ENCODE measurements at regions not wholly inside any gene's neighbourhood (a gene's known extent, or its start where the extent isn't known, plus 50 kb on each side); places are given as distances from the start of the nearest gene placed in this dataset.
"Not testable (repeated sequence)": the region's sequence is repeated elsewhere in the genome, so short reads cannot be mapped to it uniquely, and the experiment has no call there.

DNA sequence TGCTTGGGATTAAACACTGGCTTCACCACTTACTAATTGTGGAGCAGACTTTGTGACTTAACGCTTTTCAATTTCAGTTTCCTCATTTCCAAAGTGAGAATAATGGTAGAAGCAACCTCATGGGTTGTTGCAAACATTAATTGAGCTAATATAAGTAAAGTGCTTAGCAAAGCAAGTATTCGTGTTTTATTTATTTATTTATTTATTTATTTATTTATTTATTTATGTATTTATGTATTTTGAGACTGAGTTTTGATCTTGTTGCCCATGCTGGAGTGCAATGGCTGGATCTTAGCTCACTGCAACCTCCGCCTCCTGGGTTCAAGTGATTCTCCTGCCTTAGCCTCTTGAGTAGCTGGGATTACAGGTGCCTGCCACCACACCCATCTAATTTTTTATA is 171.2 kb upstream of the SLC16A7 start:
- TF ChIP-seq CTCF (IDR thresholded peaks at IDR 0.05); ZFX (IDR thresholded peaks at IDR 0.05; ENCODE audit: borderline replicate concordance): not testable (repeated sequence)

Data from 22Rv1 (cell line).